AG04450 (cell line): ENCODE measurements at regions not wholly inside any gene's neighbourhood (a gene's known extent, or its start where the extent isn't known, plus 50 kb on each side); places are given as distances from the start of the nearest gene placed in this dataset.

ENCODE experiments used
- CTCF ChIA-PET: fragments of 300-600, 350-600 bp; formaldehyde crosslinking; extraction: SDS; loops from one replicate; lab custom pipeline; 2022; ENCODE audit warnings: antibody characterized with exemption, inconsistent platforms; lab: Charles Lee
- POLR2A ChIA-PET: fragments of 350-600 bp; formaldehyde crosslinking; extraction: SDS; loops from one replicate; lab custom pipeline; 2021; ENCODE audit warnings: antibody characterized with exemption, inconsistent platforms; lab: Yijun Ruan, JAX
- DNase-seq: peaks from one replicate; pipeline ENCODE4 v3.0.0-alpha.2; 2011; ENCODE audit warnings: low read depth, low spot score
- H3K27ac ChIP-seq: one replicate; pipeline ENCODE4 v1.5.1; 2012; ENCODE audit warnings: low read depth, low read length, control low read depth
- H3K27me3 ChIP-seq: one replicate; pipeline ENCODE4 v1.6.0; 2012; ENCODE audit warnings: low read length; ENCODE audit not compliant: control insufficient read depth, insufficient read depth
- H3K4me3 ChIP-seq: 2 replicates; pipeline ENCODE4 v1.5.1; 2011; ENCODE audit warnings: mild to moderate bottlenecking, low read depth, low read length, control low read depth
- H3K9me3 ChIP-seq: 2 replicates; pipeline ENCODE4 v1.5.1; 2012; ENCODE audit warnings: low read length; ENCODE audit not compliant: control insufficient read depth, insufficient read depth
- TF ChIP-seq, protein P1 (sequence below): IDR thresholded peaks from 2 replicates; pipeline ENCODE4 v1.5.1; 2011; ENCODE audit warnings: low read depth, low read length, control low read depth, inconsistent platforms

DNA sequence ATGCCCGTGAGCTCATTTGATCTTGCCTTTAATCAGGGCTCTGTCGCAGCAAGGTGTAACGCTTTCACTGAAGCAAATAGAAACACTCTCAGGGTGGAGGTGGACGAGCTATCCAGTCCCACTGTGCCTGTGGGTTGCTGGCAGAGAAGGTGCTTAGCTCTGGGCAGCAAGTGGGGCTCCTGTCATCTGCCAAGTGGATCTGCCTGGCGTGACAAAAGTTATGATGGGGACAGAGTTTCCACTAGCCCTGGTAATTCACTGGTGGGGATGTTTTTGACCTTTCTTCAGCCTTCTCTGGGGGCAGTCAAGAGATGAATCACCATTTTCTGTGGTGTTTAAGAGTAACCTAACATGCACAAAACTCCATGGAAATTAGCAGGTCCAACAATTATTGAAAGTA is 71.3 kb upstream of the EDEM3 start:
- POLR2A ChIA-PET = no interaction called here
- CTCF ChIA-PET = interaction anchor here (0.8 to 1.7 kb wide), 3 partner anchors 12 to 344 kb away, joined by 3 to 6 read pairs (median 3); no protein-coding TSS in a partner anchor
- Histone ChIP-seq H3K4me3 (no peak overlapping the region), H3K27ac (no peak overlapping the region), H3K27me3 (no peaks in the 10 kb centered on the region), H3K9me3 (no peaks in the 10 kb centered on the region)
- TF ChIP-seq, protein P1, sequence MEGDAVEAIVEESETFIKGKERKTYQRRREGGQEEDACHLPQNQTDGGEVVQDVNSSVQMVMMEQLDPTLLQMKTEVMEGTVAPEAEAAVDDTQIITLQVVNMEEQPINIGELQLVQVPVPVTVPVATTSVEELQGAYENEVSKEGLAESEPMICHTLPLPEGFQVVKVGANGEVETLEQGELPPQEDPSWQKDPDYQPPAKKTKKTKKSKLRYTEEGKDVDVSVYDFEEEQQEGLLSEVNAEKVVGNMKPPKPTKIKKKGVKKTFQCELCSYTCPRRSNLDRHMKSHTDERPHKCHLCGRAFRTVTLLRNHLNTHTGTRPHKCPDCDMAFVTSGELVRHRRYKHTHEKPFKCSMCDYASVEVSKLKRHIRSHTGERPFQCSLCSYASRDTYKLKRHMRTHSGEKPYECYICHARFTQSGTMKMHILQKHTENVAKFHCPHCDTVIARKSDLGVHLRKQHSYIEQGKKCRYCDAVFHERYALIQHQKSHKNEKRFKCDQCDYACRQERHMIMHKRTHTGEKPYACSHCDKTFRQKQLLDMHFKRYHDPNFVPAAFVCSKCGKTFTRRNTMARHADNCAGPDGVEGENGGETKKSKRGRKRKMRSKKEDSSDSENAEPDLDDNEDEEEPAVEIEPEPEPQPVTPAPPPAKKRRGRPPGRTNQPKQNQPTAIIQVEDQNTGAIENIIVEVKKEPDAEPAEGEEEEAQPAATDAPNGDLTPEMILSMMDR = no peak
- no peak for DNase-seq

DNA sequence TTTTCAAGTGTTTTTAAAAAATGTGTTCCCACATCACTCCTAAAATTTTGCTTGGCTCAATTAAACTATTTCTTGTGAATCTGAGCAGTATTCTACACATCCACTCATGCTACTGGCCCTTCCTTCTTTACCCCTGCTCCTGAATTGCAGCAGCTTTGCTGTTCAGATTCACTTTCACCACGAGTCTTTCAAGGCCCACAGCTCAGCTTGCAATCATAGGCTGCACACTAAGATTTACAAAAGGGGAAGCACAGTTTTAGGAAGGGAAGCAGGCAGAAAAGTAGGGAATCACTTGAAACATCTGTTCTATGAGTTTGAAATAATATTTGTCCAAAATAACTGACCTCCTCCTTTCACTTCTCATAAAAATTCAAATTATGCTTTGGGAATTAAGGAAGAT is 70.9 kb upstream of the EDEM3 start:
- no peak for DNase-seq
- ChIA-PET CTCF (interaction anchor here (0.8 to 1.7 kb wide), 3 partner anchors 11 to 345 kb away, joined by 3 to 6 read pairs (median 3); no protein-coding TSS in a partner anchor), POLR2A (no interaction called here)
- TF ChIP-seq, protein P1 = no peak
- Histone ChIP-seq H3K4me3 (no peak overlapping the region), H3K27me3 (no peaks in the 10 kb centered on the region), H3K9me3 (no peaks in the 10 kb centered on the region), H3K27ac (no peak overlapping the region)

DNA sequence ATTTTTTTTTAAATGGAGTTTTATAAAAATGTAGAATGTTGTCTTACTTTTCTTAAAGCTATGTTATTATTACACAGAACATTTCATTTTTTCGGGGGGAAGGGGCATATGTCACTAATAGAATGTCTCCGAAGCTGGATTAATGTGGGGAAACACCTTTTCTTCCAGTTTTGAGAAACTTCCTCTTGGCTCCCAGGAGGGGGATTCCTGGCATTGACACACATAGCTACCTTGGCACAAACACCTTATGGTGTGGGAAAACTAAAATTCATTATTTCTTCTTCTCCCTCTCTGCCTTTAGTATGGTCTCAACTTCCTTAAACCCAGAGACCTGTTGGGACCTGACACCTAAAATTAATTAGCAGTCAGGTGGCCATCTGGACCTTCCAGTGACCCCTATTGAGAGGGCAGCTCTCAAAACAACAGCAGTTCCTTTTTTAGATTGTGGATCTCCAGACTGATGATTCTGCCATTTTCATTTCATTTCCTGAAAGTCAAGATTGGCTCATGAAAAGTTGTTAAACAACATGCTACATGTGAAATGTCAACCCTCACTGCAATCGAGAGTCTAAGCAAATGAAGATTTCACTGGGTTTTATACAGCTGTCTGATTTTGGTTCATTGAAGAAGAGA is 70.1 kb upstream of the EDEM3 start:
- TF ChIP-seq, protein P1 = no peak
- H3K9me3 ChIP-seq = no peaks in the 10 kb centered on the region
- no peak overlapping the region for H3K4me3 ChIP-seq
- no peak overlapping the region for H3K27ac ChIP-seq
- ChIA-PET CTCF (interaction anchor here (1.7 kb wide), 1 partner anchor 20 kb away, joined by 6 read pairs; no protein-coding TSS in a partner anchor), POLR2A (no interaction called here)
- no peaks in the 10 kb centered on the region for H3K27me3 ChIP-seq
- DNase-seq = no peak

DNA sequence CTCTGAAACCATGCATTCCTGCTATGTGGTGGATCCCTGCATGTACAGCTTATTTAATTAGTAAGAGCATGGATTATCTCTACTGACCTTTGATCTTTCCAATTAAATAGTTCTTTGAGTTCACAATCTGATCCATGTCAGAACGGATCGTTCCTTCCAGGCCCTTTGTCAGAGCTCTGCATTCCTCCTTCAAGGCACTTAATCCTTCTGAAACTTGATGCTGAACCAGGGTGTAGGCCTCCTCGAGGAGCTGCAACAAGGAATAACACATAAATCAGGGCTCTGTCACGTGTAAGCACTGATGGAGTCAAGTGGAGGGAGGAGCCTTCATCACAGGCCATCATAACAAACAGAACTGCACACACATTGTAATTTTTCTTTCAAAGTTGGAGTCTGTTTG is 68.4 kb upstream of the EDEM3 start:
- CTCF ChIA-PET = interaction anchor here (1.8 kb wide), 1 partner anchor 18 kb away, joined by 6 read pairs; no protein-coding TSS in a partner anchor

DNA sequence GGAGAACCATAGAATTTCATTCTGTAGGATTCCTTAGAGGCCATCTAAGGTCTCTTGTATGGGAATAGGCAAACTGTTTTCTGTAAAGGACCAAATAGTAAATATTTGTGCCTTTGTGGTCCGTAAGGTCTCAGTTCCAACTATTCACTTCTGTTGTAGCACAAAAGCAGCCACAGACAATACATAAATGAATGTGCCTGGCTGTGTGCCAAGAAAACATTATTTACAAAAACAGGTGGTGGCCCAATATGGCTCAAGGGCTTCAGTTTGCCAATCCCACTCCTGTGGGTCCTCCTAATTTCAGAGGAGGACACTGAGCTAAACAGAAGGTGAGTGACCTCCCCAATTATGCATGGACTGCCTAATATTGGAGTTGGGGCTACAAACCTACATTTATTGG is 67.6 kb upstream of the EDEM3 start:
- no peak overlapping the region for H3K4me3 ChIP-seq
- H3K9me3 ChIP-seq = no peaks in the 10 kb centered on the region
- CTCF ChIA-PET = interaction anchor here (0.6 to 1.8 kb wide), 3 partner anchors 17 to 241 kb away, joined by 3 to 6 read pairs (median 5); no protein-coding TSS in a partner anchor
- no peaks in the 10 kb centered on the region for H3K27me3 ChIP-seq
- DNase-seq = no peak
- H3K27ac ChIP-seq = no peak overlapping the region
- POLR2A ChIA-PET = no interaction called here
- TF ChIP-seq, protein P1 = no peak

More for the DNA sequence above, 68.4 kb upstream of the EDEM3 start:
- POLR2A ChIA-PET = no interaction called here
- no peaks in the 10 kb centered on the region for H3K27me3 ChIP-seq
- TF ChIP-seq, protein P1 = no peak
- H3K4me3 ChIP-seq = no peak overlapping the region
- no peak for DNase-seq
- no peaks in the 10 kb centered on the region for H3K9me3 ChIP-seq
- H3K27ac ChIP-seq = no peak overlapping the region
